Myocyte (in vitro differentiated cells): ENCODE measurements at regions not wholly inside any gene's neighbourhood (a gene's known extent, or its start where the extent isn't known, plus 50 kb on each side); places are given as distances from the start of the nearest gene placed in this dataset.
"Not testable (repeated sequence)": the region's sequence is repeated elsewhere in the genome, so short reads cannot be mapped to it uniquely, and the experiment has no call there.

Source experiments
- DNase-seq: peaks from one replicate; pipeline ENCODE4 v3.0.0-alpha.2; 2012; ENCODE audit warnings: low read depth

DNA sequence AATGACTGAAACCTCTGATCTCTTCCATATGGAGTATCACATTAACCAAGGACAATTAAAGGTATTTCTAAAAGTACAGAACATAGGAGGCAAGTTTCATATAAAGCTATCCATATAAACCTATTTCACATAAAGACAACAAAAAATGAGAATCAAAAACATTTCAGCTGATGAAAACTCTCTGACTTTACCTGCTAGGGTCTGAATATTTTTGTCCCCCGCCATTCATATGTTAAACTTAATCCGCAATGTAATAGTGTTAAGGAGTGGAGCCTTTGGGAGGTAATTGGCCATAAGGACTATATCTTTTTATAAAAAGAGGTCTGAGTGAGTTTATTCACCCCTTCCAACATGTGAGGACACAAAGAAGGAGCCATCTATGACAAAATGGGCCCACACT lies 788.5 kb downstream of the DTWD2 start:
- DNase-seq, result no peak

DNA sequence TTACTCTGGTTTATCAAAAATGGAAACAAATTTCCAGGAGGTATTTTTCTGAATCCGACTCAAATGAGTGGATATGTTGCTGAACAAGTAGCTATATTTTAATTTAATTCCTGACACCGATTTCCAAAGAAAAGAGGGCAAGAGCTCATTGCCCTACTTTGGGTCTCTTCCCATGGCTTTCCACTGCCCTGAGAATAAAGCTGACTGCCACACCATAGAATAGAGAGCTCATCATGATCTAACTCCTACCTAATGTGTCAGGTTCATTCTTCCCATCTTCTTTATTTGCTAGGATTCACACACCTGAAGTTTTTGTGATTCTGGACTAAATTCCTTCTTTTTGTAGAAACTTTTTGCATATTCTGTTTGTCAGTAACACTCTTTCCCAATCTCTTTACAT lies 792.1 kb downstream of the DTWD2 start:
- no peak for DNase-seq

GRCh38 chr5:118195211-118195610 lies 793.1 kb downstream of the DTWD2 start:
- DNase-seq, result no peak

DNA sequence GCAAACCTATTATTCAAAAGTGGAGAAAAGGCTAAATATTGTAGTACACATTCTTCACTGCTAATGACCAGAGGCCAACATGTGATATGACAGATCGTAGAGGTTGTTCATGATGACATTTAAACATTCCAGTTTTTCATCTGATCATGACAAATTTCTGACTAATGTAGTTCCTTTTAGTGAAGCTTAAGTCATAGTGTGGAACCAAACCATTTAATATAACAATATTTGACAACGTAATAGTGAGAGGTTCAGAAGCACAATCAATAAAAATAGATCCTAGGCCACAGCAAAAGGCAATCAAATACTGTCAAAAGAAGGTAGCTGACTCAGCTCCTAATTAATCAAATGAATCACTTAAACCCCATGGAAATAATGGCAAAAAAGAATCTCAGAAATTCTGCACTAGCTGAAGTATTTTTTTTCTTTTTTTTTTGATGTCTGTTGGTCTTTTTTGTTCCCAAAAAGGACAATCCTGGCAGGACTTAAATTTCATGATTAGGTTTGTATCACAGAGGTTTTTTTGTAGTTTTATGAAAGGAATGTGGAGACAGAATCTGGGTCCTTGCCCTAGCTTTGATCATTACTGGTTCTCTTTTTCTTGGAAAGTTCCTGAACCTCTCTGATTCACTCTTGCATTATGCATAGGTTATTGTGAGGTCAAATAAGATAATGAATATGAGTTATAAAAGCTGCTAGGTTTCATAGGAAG lies 795.0 kb downstream of the DTWD2 start:
- DNase-seq, result no peak

DNA sequence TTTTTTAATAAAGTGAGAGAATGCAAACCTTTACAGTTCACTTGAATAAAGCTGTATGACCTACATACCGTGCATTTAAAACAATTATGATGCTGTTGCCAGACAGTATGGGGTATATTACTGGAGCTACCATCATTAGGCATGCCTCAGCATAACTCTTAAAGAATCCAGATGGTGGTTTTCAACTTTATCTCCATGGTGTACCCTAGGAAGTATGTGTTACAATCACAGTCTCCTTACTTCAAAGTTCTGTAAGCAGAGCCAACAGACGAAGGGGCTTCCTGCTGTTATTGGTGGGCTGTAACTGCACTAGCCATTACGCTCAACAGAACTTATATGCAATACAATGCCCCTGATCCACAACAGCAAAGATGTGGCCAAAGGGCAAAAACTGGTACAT lies 803.3 kb downstream of the DTWD2 start:
- no peak for DNase-seq

DNA sequence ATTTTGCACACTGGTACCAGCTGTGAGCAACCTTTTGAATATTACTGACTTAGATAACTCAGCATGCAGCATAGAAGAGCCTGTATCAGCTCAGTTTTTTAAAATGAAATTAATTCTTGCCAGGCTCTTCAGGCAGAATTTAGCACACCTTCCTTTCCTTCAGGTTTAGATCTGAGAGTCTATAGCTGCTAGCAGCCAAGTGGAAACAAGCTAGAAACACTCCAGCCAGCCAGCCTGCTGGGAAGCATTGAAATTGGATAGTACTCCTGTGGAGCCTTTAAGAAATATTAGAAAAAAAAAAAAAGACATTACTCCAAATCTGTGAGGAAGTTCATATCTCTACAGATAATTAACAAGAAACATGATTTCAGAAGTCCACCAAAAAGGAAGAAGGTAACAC lies 812.2 kb downstream of the DTWD2 start:
- no peak for DNase-seq

- no peak for DNase-seq
These were observed 813.7 kb downstream of the DTWD2 start for GRCh38 chr5:118174671-118175070.

DNA sequence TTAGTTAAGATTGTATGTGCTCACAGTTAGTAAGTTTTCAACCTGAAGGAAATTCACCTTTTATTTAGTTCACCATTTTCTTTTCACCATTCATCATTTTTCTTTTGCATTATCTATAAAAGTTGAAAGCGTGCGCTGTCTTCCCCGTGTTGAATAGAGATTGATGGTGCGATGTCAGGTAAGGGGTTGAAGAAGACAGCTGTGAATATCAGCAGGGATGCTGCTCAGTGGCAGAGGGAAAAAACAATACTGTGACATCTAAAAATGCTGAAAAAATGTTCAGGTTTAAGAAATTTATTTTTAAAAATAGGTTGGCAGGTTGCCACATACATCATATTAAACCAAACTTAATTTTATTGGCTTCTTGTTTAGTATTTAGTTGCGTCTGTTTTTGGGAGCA lies 815.0 kb downstream of the DTWD2 start:
- no peak for DNase-seq

GRCh38 chr5:118165619-118166018 lies 822.7 kb downstream of the DTWD2 start:
- DNase-seq, result no peak

GRCh38 chr5:118156181-118156580 lies 832.2 kb downstream of the DTWD2 start:
- DNase-seq, result no peak

DNA sequence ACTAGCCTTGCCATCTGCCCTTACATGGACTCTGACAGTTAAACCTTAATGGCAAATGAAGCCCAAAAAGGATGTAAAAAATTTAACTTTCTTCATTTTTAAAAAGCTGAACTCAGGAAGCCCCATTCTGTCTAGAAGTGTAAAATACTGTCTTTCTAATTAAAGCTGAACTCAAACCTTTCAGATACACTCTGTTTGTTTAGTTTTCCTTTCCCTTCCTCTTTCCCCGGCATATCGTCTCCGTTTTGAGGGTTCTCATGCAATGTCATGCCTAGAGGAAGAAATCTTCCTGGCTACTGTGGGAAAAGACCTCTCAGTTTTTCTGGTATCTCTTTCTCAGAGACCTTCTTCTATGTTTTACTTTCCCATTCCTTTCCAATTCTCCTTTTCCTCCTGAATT lies 841.5 kb downstream of the DTWD2 start:
- no peak for DNase-seq

- DNase-seq, result no peak
These were observed 843.8 kb downstream of the DTWD2 start for GRCh38 chr5:118144540-118144939.

- DNase-seq, result no peak
These were observed 849.0 kb downstream of the DTWD2 start for GRCh38 chr5:118139361-118139760.

DNA sequence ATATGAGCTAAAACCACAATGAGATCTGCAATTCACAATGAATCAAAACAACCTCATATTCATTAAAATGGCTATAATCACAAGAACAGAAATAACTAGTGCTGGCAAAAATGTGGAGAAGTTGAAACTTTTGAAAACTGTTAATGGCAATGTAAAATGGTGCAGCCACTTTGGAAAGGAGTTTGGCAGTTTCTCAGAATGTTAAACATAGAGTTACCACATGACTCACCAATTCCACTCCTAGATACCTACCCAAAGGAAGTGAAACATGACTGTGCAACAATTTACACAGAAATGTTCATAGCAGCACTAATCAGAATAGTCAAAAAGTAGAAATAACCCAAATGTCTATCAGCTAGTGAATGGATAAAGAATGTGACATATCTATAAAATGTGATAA lies 862.2 kb downstream of the DTWD2 start:
- DNase-seq, result no peak

GRCh38 chr5:118125687-118126086 lies 862.7 kb downstream of the DTWD2 start:
- DNase-seq, result no peak

- no peak for DNase-seq
These were observed 867.1 kb downstream of the DTWD2 start for GRCh38 chr5:118121258-118121657.

- DNase-seq, result no peak
These were observed 872.6 kb downstream of the DTWD2 start for GRCh38 chr5:118115791-118116190.

DNA sequence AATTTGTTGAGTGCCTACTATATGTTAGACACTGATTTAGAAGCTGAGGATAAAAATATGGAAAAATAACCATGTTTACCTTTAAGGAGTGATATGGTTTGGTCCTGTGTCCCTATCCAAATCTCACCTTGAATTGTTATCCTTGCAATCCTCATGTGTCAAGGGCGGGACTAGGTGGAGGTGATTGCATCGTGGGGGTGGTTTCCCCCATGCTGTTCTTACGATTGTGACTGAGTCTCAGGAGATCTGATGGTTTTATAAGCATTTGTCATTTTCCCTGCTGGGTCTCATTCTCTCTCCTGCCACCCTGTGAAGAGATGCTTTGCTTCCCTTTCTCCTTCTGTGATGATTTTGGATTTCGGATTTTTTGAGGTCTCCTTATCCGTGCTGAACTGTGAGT lies 876.4 kb downstream of the DTWD2 start:
- DNase-seq, result no peak

- not testable (repeated sequence) for DNase-seq
These were observed 881.1 kb downstream of the DTWD2 start for GRCh38 chr5:118107246-118107645.

DNA sequence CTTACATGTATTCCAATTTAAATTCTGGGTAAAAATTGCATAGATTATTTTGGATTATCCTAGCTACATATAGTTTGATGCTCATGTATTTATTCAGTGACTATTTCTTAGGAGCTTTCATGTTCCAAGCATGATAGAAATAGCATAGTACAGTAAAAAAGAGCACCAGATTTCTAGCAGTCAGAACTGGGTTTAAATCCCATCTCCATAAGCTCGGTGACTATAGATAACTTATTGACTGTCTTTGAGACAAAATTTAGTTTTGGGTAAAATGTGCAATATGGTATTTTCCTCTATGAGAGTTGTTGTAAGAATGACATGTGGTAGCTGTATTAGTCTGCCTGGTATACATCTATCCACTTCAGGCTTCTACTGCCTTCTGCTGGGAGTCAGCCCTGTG lies 889.6 kb downstream of the DTWD2 start:
- DNase-seq, result no peak

- DNase-seq, result no peak
These were observed 893.2 kb downstream of the DTWD2 start for GRCh38 chr5:118095115-118095514.

- no peak for DNase-seq
These were observed 899.9 kb downstream of the DTWD2 start for GRCh38 chr5:118088448-118088847.

DNA sequence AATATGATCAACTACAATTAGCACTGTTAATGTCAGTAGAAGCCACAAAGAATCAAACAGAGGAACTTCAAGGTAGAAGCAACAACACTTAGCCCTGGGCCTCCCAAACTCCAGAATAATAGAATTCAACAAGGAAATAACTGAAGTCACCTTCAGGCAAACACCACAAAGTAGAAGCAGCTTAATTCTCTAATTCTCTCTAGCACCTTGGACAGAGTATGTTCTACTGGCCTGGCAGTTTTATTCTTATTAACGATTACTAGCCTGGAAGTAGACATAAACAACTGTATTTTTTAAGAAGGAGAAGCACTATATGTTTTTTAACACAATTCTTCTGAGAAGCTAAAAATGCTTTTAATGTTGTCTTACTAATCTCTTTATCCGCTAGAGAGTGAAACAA lies 911.9 kb downstream of the DTWD2 start:
- no peak for DNase-seq

DNA sequence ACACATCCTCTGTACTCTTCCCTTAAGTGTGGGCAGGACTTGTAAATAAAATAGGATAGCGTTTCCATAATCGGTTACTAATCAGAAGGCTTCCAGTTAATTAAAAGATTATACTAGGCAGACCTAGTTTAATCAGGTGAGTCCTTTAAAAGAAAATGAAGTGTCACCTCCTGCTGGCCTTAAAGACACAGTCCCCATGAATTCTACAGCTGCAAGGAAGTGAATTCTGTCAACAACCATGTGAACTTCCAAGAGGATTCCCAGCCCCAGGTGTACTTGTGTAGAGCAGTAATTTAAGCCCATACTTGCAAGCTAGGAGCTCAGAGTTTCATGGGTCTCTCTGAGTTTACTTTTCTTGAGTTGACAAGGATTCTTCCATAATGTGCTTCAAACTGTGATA lies 918.3 kb downstream of the DTWD2 start:
- no peak for DNase-seq
